Neuronal stem cell (in vitro differentiated cells): ENCODE measurements at regions not wholly inside any gene's neighbourhood (a gene's known extent, or its start where the extent isn't known, plus 50 kb on each side); places are given as distances from the start of the nearest gene placed in this dataset.

ENCODE experiments used
- DNase-seq: peaks from one replicate; pipeline ENCODE4 v3.0.0-alpha.2; 2013; ENCODE audit warnings: low spot score
- H2AFZ ChIP-seq: one replicate; pipeline ENCODE4 v1.6.1; 2013; ENCODE audit warnings: mild to moderate bottlenecking, low read length, inconsistent platforms
- H2AK5ac ChIP-seq: 2 replicates; pipeline ENCODE4 v1.6.1; 2013; ENCODE audit warnings: low read depth, mild to moderate bottlenecking, inconsistent platforms, low read length, moderate library complexity, mixed read lengths
- H2BK120ac ChIP-seq: 2 replicates; pipeline ENCODE4 v1.6.1; 2013; ENCODE audit warnings: low read depth, mild to moderate bottlenecking, inconsistent platforms, low read length, moderate library complexity, mixed read lengths
- H2BK12ac ChIP-seq: one replicate; pipeline ENCODE4 v1.6.1; 2013; ENCODE audit warnings: low read length, inconsistent platforms
- H2BK15ac ChIP-seq: 2 replicates; pipeline ENCODE4 v1.6.1; 2013; ENCODE audit warnings: mild to moderate bottlenecking, low read length, inconsistent platforms, mixed read lengths
- H2BK5ac ChIP-seq: one replicate; pipeline ENCODE4 v1.6.1; 2013; ENCODE audit warnings: inconsistent platforms, mild to moderate bottlenecking, low read length, moderate library complexity
- H3K14ac ChIP-seq: one replicate; pipeline ENCODE4 v1.6.1; 2013; ENCODE audit warnings: low read length, inconsistent platforms
- H3K18ac ChIP-seq: 2 replicates; pipeline ENCODE4 v1.6.1; 2013; ENCODE audit warnings: low read length, inconsistent platforms
- H3K23ac ChIP-seq: 2 replicates; pipeline ENCODE4 v1.6.1; 2013; ENCODE audit warnings: low read depth, mild to moderate bottlenecking, mixed read lengths, low read length, inconsistent platforms; ENCODE audit not compliant: poor library complexity
- H3K27ac ChIP-seq: replicated peaks from 3 replicates; pipeline ENCODE4 v1.5.1; 2013; ENCODE audit warnings: low read length, inconsistent platforms
- H3K27me3 ChIP-seq, 3 experiments: 2 replicates each; pipeline ENCODE4 v1.6.1; 2013; ENCODE audit warnings: low read length in 3 of 3, mild to moderate bottlenecking in 2 of 3, inconsistent platforms in 1 of 3, low read depth in 1 of 3, mixed read lengths in 1 of 3, moderate library complexity in 1 of 3; ENCODE audit not compliant: control insufficient read depth in 3 of 3, insufficient read depth in 3 of 3
- H3K36me3 ChIP-seq, 2 donors: replicated peaks in 1 of 2; 2 replicates each; pipeline ENCODE4 v1.6.1; 2013; ENCODE audit warnings: low read length in 2 of 2; ENCODE audit not compliant: control insufficient read depth in 2 of 2, insufficient read depth in 2 of 2
- H3K4ac ChIP-seq: 2 replicates; pipeline ENCODE4 v1.6.1; 2013; ENCODE audit warnings: inconsistent platforms, mild to moderate bottlenecking, low read length, moderate library complexity
- H3K4me1 ChIP-seq, 2 donors: 1 replicate in 1 of 2; 2 replicates in 1 of 2; pipeline ENCODE4 v1.6.1; 2013; ENCODE audit warnings: low read length in 2 of 2, low read depth in 1 of 2; ENCODE audit not compliant: control insufficient read depth in 2 of 2, insufficient read depth in 1 of 2
- H3K4me2 ChIP-seq: one replicate; pipeline ENCODE4 v1.6.1; 2013; ENCODE audit warnings: mild to moderate bottlenecking, low read length, inconsistent platforms; ENCODE audit not compliant: insufficient read depth, poor library complexity, severe bottlenecking
- H3K4me3 ChIP-seq, 2 donors: 2 replicates each; pipeline ENCODE4 v1.5.1; 2013; ENCODE audit warnings: low read length in 2 of 2, mild to moderate bottlenecking in 2 of 2, inconsistent platforms in 1 of 2, moderate library complexity in 1 of 2
- H3K79me1 ChIP-seq: one replicate; pipeline ENCODE4 v1.6.1; 2013; ENCODE audit warnings: low read depth, mild to moderate bottlenecking, inconsistent platforms, low read length, moderate library complexity
- H3K9ac ChIP-seq: one replicate; pipeline ENCODE4 v1.6.1; 2013; ENCODE audit warnings: mild to moderate bottlenecking, low read depth, low read length, inconsistent platforms; ENCODE audit not compliant: poor library complexity
- H3K9me3 ChIP-seq, 2 donors: replicated peaks in 1 of 2; 2 replicates each; pipeline versions ENCODE3 to v1.6.1; 2013; ENCODE audit warnings: low read length in 2 of 2, mild to moderate bottlenecking in 2 of 2, inconsistent platforms in 1 of 2, low read depth in 1 of 2, mixed read lengths in 1 of 2, moderate library complexity in 1 of 2; ENCODE audit not compliant: control insufficient read depth in 2 of 2, insufficient read depth in 1 of 2
- H4K8ac ChIP-seq: one replicate; pipeline ENCODE4 v1.6.1; 2013; ENCODE audit warnings: low read depth, mild to moderate bottlenecking, inconsistent platforms, low read length, moderate library complexity
- H4K91ac ChIP-seq: one replicate; pipeline ENCODE4 v1.6.1; 2013; ENCODE audit warnings: low read length, low read depth, mild to moderate bottlenecking, inconsistent platforms; ENCODE audit not compliant: poor library complexity
- WGBS, 2 donors: extraction: QIAGEN DNeasy Blood & Tissue Kit; methylation state at CpG; one replicate each; pipeline ENCODE4 v1.1.7; 2013; ENCODE audit warnings: missing lambda C conversion rate in 2 of 2, mixed read lengths in 1 of 2; ENCODE audit not compliant: insufficient read length in 2 of 2, insufficient replicate concordance in 1 of 2; ENCODE audit errors: extremely low coverage in 2 of 2; 5-methylcytosine and 5-hydroxymethylcytosine counted together

GRCh38 chr2:18345848-18346247 lies 214.6 kb downstream of the RDH14 start:
- no peak overlapping the region for H3K23ac ChIP-seq
- H3K27me3 ChIP-seq, result no peaks in the 10 kb centered on the region
- no peak overlapping the region for H3K14ac ChIP-seq
- no peak overlapping the region for H4K91ac ChIP-seq
- no peak for DNase-seq
- no peak overlapping the region for H3K18ac ChIP-seq
- no peak overlapping the region for H2BK15ac ChIP-seq
- no peak overlapping the region for H2AK5ac ChIP-seq
- no peak overlapping the region for H3K4ac ChIP-seq
- no CpG with 5 or more reads among the region's 5 CpGs for WGBS, 2 donors
- H3K4me3 ChIP-seq, result no peak overlapping the region
- no peak overlapping the region for H3K27ac ChIP-seq
- no peak overlapping the region for H2BK120ac ChIP-seq
- H3K9ac ChIP-seq, result no peak overlapping the region
- no peak overlapping the region for H2BK12ac ChIP-seq
- H3K36me3 ChIP-seq, result no peaks in the 10 kb centered on the region
- no peak overlapping the region for H2BK5ac ChIP-seq
- H4K8ac ChIP-seq, result no peak overlapping the region
- H2AFZ ChIP-seq, result no peak overlapping the region
- no peaks in the 10 kb centered on the region for H3K9me3 ChIP-seq
- no peaks in the 10 kb centered on the region for H3K4me1 ChIP-seq
- no peaks in the 10 kb centered on the region for H3K79me1 ChIP-seq
- no peak overlapping the region for H3K4me2 ChIP-seq

DNA sequence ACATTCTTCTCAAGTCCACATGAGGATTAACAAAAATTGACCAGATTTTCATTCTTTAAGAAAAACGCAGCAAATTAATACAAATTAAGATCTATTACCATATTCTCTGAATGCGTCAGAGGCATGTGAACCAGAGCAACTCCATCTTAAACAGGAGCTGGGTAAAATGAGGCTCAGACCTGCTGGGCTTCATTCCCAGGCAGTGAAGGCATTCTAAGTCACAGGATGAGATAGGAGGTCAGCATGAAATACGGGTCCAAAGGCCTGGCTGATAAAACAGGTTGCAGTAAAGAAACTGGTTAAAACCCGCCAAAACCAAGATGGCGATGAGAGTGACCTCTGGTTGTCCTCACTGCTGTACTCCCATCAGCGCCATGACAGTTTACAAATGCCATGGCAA lies 217.6 kb downstream of the RDH14 start:
- Histone ChIP-seq H4K8ac (no peak overlapping the region), H3K79me1 (no peaks in the 10 kb centered on the region), H3K36me3 (no peaks in the 10 kb centered on the region), H3K4ac (no peak overlapping the region), H4K91ac (no peak overlapping the region), H3K27ac (no peak overlapping the region), H3K23ac (no peak overlapping the region), H2BK5ac (no peak overlapping the region), H3K4me3 (no peak overlapping the region), H2BK15ac (no peak overlapping the region), H2AK5ac (no peak overlapping the region), H2BK12ac (no peak overlapping the region), H2BK120ac (no peak overlapping the region), H3K27me3 (no peaks in the 10 kb centered on the region), H3K9ac (no peak overlapping the region), H3K9me3 (no peaks in the 10 kb centered on the region), H3K14ac (no peak overlapping the region), H3K18ac (no peak overlapping the region), H3K4me2 (no peak overlapping the region), H3K4me1 (no peaks in the 10 kb centered on the region), H2AFZ (no peak overlapping the region)
- DNase-seq, result no peak
- WGBS, 2 donors, result no CpG with 5 or more reads among the region's 6 CpGs

- H2AFZ ChIP-seq, result no peak overlapping the region
- WGBS, 2 donors, result 100% methylated on average over 1 of the region's 1 CpG; no CpG with 5 or more reads in 1 of the 2 donors
- no peak overlapping the region for H3K4me2 ChIP-seq
- H2BK5ac ChIP-seq, result no peak overlapping the region
- H3K4me1 ChIP-seq, result peaks cover 0 to 4% of the 10 kb centered on the region in 2 donors
- no peak overlapping the region for H4K8ac ChIP-seq
- no peak overlapping the region for H3K14ac ChIP-seq
- H3K4ac ChIP-seq, result no peak overlapping the region
- H3K23ac ChIP-seq, result no peak overlapping the region
- H2AK5ac ChIP-seq, result no peak overlapping the region
- H3K9ac ChIP-seq, result no peak overlapping the region
- no peak overlapping the region for H2BK12ac ChIP-seq
- no peak overlapping the region for H3K4me3 ChIP-seq
- H2BK120ac ChIP-seq, result no peak overlapping the region
- no peaks in the 10 kb centered on the region for H3K27me3 ChIP-seq
- H3K9me3 ChIP-seq, result no peaks in the 10 kb centered on the region
- DNase-seq, result no peak
- no peak overlapping the region for H4K91ac ChIP-seq
- no peaks in the 10 kb centered on the region for H3K79me1 ChIP-seq
- H3K36me3 ChIP-seq, result no peaks in the 10 kb centered on the region
- no peak overlapping the region for H3K27ac ChIP-seq
- no peak overlapping the region for H2BK15ac ChIP-seq
- no peak overlapping the region for H3K18ac ChIP-seq
These were observed 221.1 kb downstream of the RDH14 start for GRCh38 chr2:18339326-18339725.

DNA sequence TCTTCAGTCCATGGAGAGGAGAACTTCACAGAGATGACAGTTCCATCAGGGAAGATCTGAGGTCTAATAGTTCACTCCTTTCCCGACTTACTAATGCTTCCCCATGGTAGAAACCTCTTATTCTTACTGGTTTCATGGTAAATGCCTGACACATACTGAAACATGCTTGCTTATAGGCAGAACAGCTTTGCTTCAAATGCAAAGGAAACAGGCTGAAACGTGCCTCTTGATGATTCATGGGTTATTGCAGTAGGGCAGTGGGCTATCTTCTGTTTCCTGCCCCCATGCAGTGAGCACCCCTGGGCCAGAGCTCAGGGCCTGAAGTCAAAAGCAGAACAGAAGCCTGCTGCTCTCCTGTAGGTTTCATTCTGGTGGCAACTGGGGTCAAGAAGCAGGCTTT lies 223.5 kb downstream of the RDH14 start:
- Histone ChIP-seq H2BK15ac (no peak overlapping the region), H3K14ac (no peak overlapping the region), H3K4me2 (no peak overlapping the region), H3K36me3 (no peaks in the 10 kb centered on the region), H3K18ac (no peak overlapping the region), H2BK5ac (no peak overlapping the region), H3K23ac (no peak overlapping the region), H4K91ac (no peak overlapping the region), H3K27ac (no peak overlapping the region), H2BK120ac (no peak overlapping the region), H3K27me3 (no peaks in the 10 kb centered on the region), H3K4me3 (peak overlapping the region in 1 of 2 donors; percentile 51), H3K4me1 (peaks cover 0 to 4% of the 10 kb centered on the region in 2 donors), H2AFZ (no peak overlapping the region), H3K9ac (no peak overlapping the region), H3K4ac (no peak overlapping the region), H3K9me3 (no peaks in the 10 kb centered on the region), H2AK5ac (no peak overlapping the region), H4K8ac (no peak overlapping the region), H2BK12ac (no peak overlapping the region), H3K79me1 (no peaks in the 10 kb centered on the region)
- WGBS, 2 donors, result no CpG with 5 or more reads among the region's 2 CpGs
- DNase-seq, result no peak
